H1 (cell line): ENCODE measurements at regions not wholly inside any gene's neighbourhood (a gene's known extent, or its start where the extent isn't known, plus 50 kb on each side); places are given as distances from the start of the nearest gene placed in this dataset.

Experiments
- ASH2L ChIP-seq: fragments of 200-600, 300-600 bp; sonication (generic); IDR thresholded peaks from one replicate; pipeline ENCODE4 v1.7.1; 2017; ENCODE audit warnings: low read length
- CREB1 ChIP-seq: IDR thresholded peaks from 2 replicates; pipeline ENCODE4 v1.6.1; 2012; ENCODE audit warnings: inconsistent platforms
- CTCF ChIP-seq, 3 experiments: IDR thresholded peaks; 1 replicate in 2 of 3; 2 replicates in 1 of 3; pipeline versions ENCODE4 v1.5.1 to v1.6.1; 2011; ENCODE audit warnings: low read length in 3 of 3, mild to moderate bottlenecking in 3 of 3, inconsistent platforms in 2 of 3, low read depth in 1 of 3, moderate library complexity in 1 of 3; ENCODE audit not compliant: insufficient read depth in 1 of 3; ENCODE audit errors: control extremely low read depth in 1 of 3
- NANOG ChIP-seq: IDR thresholded peaks from 2 replicates; pipeline ENCODE4 v1.6.1; 2011; ENCODE audit warnings: low read length, low read depth, mild to moderate bottlenecking, inconsistent platforms; ENCODE audit not compliant: insufficient read depth, poor library complexity, severe bottlenecking
- POLR2A ChIP-seq, 2 experiments: IDR thresholded peaks; 1 replicate in 1 of 2; 2 replicates in 1 of 2; pipeline ENCODE4 v1.6.1; 2011; ENCODE audit warnings: low read depth in 2 of 2, low read length in 2 of 2, mild to moderate bottlenecking in 2 of 2; ENCODE audit errors: control extremely low read depth in 1 of 2
- POLR2AphosphoS5 ChIP-seq: IDR thresholded peaks from 2 replicates; pipeline ENCODE4 v1.6.1; 2011; ENCODE audit warnings: low read depth, low read length
- TAF7 ChIP-seq: optimal IDR thresholded peaks from 2 replicates; pipeline ENCODE3; 2011; ENCODE audit warnings: low read depth, mild to moderate bottlenecking, inconsistent platforms, low read length, moderate library complexity, borderline replicate concordance
- TBP ChIP-seq: IDR thresholded peaks from 2 replicates; pipeline ENCODE4 v1.6.1; 2011; ENCODE audit warnings: low read depth, low read length, improper control_type of control experiment
- TF ChIP-seq, protein P1 (sequence below): IDR thresholded peaks from 2 replicates; pipeline ENCODE4 v1.6.1; 2011; ENCODE audit warnings: low read length, improper control_type of control experiment

- TF ChIP-seq, protein P1, sequence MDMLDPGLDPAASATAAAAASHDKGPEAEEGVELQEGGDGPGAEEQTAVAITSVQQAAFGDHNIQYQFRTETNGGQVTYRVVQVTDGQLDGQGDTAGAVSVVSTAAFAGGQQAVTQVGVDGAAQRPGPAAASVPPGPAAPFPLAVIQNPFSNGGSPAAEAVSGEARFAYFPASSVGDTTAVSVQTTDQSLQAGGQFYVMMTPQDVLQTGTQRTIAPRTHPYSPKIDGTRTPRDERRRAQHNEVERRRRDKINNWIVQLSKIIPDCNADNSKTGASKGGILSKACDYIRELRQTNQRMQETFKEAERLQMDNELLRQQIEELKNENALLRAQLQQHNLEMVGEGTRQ, result no peak
- TF ChIP-seq POLR2AphosphoS5 (no peak), ASH2L (no peak), CTCF (IDR thresholded peaks at IDR 0.05; ENCODE audit: control extremely low read depth in 1 of 3, insufficient read depth in 1 of 3, low read depth in 1 of 3, low read length in 3 of 3) (no peak), CREB1 (no peak), NANOG (no peak), TBP (no peak), POLR2A (IDR thresholded peaks at IDR 0.05; ENCODE audit: control extremely low read depth in 1 of 2, low read depth in 2 of 2, low read length in 2 of 2) (no peak), TAF7 (no peak)
Observed at GRCh38 chr4:133379681-133380438, 230.8 kb downstream of the PCDH10 start (continued).
